ENCODE measurements at regions not wholly inside any gene's neighbourhood (a gene's known extent, or its start where the extent isn't known, plus 50 kb on each side); places are given as distances from the start of the nearest gene placed in this dataset.
"Not testable (repeated sequence)": the region's sequence is repeated elsewhere in the genome, so short reads cannot be mapped to it uniquely, and the experiment has no call there.

- DNase-seq, result no peak
Observed at GRCh38 chr3:124617177-124617576, 113.1 kb upstream of the UMPS start.

- DNase-seq, result no peak
Observed at GRCh38 chr3:124619887-124620599, 110.2 kb upstream of the UMPS start.

- DNase-seq, result peak; percentile 17
Observed at GRCh38 chr3:124620600-124621063, 109.6 kb upstream of the UMPS start.

GRCh38 chr3:124621498-124621897, 108.8 kb upstream of the UMPS start:
- DNase-seq, result no peak

GRCh38 chr3:124625074-124625473, 105.2 kb upstream of the UMPS start:
- DNase-seq, result no peak

- no peak for DNase-seq
Observed at GRCh38 chr3:124627501-124627908, 102.7 kb upstream of the UMPS start.

GRCh38 chr3:124628863-124629262, 101.4 kb upstream of the UMPS start:
- DNase-seq, result no peak

- no peak for DNase-seq
Observed at GRCh38 chr3:124629497-124629896, 100.8 kb upstream of the UMPS start.

- DNase-seq, result no peak
Observed at GRCh38 chr3:124630960-124631359, 99.3 kb upstream of the UMPS start.

- DNase-seq, result no peak
Observed at GRCh38 chr3:124631727-124632126, 98.5 kb upstream of the UMPS start.

- no peak for DNase-seq
Observed at GRCh38 chr3:124632566-124633140, 97.6 kb upstream of the UMPS start.

- DNase-seq, result no peak
Observed at GRCh38 chr3:124633524-124633923, 96.7 kb upstream of the UMPS start.

GRCh38 chr3:124634210-124635168, 95.8 kb upstream of the UMPS start:
- DNase-seq, result no peak

- DNase-seq, result no peak
Observed at GRCh38 chr3:124635169-124635539, 95.1 kb upstream of the UMPS start.

- DNase-seq, result no peak
Observed at GRCh38 chr3:124636101-124636862, 94.0 kb upstream of the UMPS start.

- DNase-seq, result no peak
Observed at GRCh38 chr3:124636863-124637296, 93.4 kb upstream of the UMPS start.

GRCh38 chr3:124639406-124640237, 90.6 kb upstream of the UMPS start:
- no peak for DNase-seq

GRCh38 chr3:124640635-124641306, 89.5 kb upstream of the UMPS start:
- DNase-seq, result no peak

GRCh38 chr3:124643453-124643852, 86.8 kb upstream of the UMPS start:
- no peak for DNase-seq

- DNase-seq, result not testable (repeated sequence)
Observed at GRCh38 chr3:124646186-124646585, 84.1 kb upstream of the UMPS start.

- no peak for DNase-seq
Observed at GRCh38 chr3:124648551-124648950, 81.7 kb upstream of the UMPS start.

Data from activated CD8-positive, alpha-beta memory T cell treated with anti-CD3 and anti-CD28 coated beads, Interleukin-2, amount 50 U/mL, for 4 hours (primary cell).